Endothelial cell of umbilical vein (primary cell): ENCODE measurements at regions not wholly inside any gene's neighbourhood (a gene's known extent, or its start where the extent isn't known, plus 50 kb on each side); places are given as distances from the start of the nearest gene placed in this dataset.

ENCODE experiments used
- BruUV-seq: library from RNA; stranded (reverse); fragments of 400-500 nt; replicated peaks from 2 replicates; lab custom pipeline; 2021; lab: Mats Ljungman, UMichigan
- CTCF ChIA-PET: fragments of 300-600, 350-600 bp; sonication (Branson Sonifier 250); formaldehyde crosslinking; loops from one replicate; lab custom pipeline; 2021; ENCODE audit warnings: antibody characterized with exemption, inconsistent platforms; lab: Charles Lee
- POLR2A ChIA-PET: fragments of 300-600, 350-600 bp; sonication (Branson Sonifier 250); formaldehyde crosslinking; loops from one replicate; lab custom pipeline; 2021; ENCODE audit warnings: antibody characterized with exemption, inconsistent platforms; lab: Charles Lee
- DNase-seq: peaks from one replicate; pipeline ENCODE4 v3.0.0-alpha.2; 2011; ENCODE audit warnings: low read depth, low spot score
- FAIRE-seq: peaks from 2 replicates; lab custom pipeline; 2011; peaks lifted over from hg19 to GRCh38; lab: Jason Lieb, UNC
- H2AFZ ChIP-seq: 2 replicates; pipeline ENCODE4 v1.6.0; 2012; ENCODE audit warnings: low read depth, low read length, control low read depth, inconsistent platforms
- H3K27ac ChIP-seq: 2 replicates; pipeline ENCODE4 v1.5.1; 2011; ENCODE audit warnings: low read depth, mild to moderate bottlenecking, control low read depth, low read length, moderate library complexity; ENCODE audit not compliant: insufficient read depth
- H3K27me3 ChIP-seq, 2 experiments: 2 replicates each; pipeline versions ENCODE4 v1.6.0 to v1.6.1; 2011; ENCODE audit warnings: low read length in 2 of 2, mixed read lengths in 1 of 2; ENCODE audit not compliant: control insufficient read depth in 2 of 2, insufficient read depth in 2 of 2
- H3K36me3 ChIP-seq, 2 experiments: 2 replicates in 1 of 2; 3 replicates in 1 of 2; pipeline ENCODE4 v1.5.1; 2011; ENCODE audit warnings: low read length in 2 of 2, mild to moderate bottlenecking in 1 of 2, moderate library complexity in 1 of 2; ENCODE audit not compliant: control insufficient read depth in 2 of 2, insufficient read depth in 2 of 2; ENCODE audit errors: extremely low read depth in 1 of 2
- H3K4me1 ChIP-seq: 3 replicates; pipeline ENCODE4 v1.5.1; 2011; ENCODE audit warnings: mild to moderate bottlenecking, low read length; ENCODE audit not compliant: control insufficient read depth, insufficient read depth; ENCODE audit errors: extremely low read depth
- H3K4me2 ChIP-seq: 2 replicates; pipeline ENCODE4 v1.6.1; 2011; ENCODE audit warnings: low read length, control low read depth, mixed read lengths; ENCODE audit not compliant: insufficient read depth
- H3K4me3 ChIP-seq, 3 experiments: fragments of 200-600 bp in 1 of 3; sonication (generic), shearing (Covaris generic) in 1 of 3; replicated peaks in 1 of 3; 2 replicates each; pipeline ENCODE4 v1.5.1; 2011 to 2016; ENCODE audit warnings: control low read depth in 3 of 3, low read length in 3 of 3, mild to moderate bottlenecking in 2 of 3, inconsistent platforms in 1 of 3, low read depth in 1 of 3, moderate library complexity in 1 of 3; ENCODE audit not compliant: insufficient read depth in 1 of 3
- H3K79me2 ChIP-seq: 2 replicates; pipeline ENCODE4 v1.6.0; 2012; ENCODE audit warnings: low read length, inconsistent platforms; ENCODE audit not compliant: control insufficient read depth, insufficient read depth
- H3K9ac ChIP-seq: replicated peaks from 2 replicates; pipeline ENCODE3; 2011; ENCODE audit warnings: low read length, control low read depth; ENCODE audit not compliant: insufficient read depth; ENCODE audit errors: extremely low read depth
- H3K9me1 ChIP-seq: replicated peaks from 3 replicates; pipeline ENCODE4 v1.6.0; 2011; ENCODE audit warnings: mild to moderate bottlenecking, low read length; ENCODE audit not compliant: control insufficient read depth, insufficient read depth; ENCODE audit errors: extremely low read depth
- H3K9me3 ChIP-seq: replicated peaks from 2 replicates; pipeline ENCODE4 v1.5.1; 2012; ENCODE audit warnings: low read length, inconsistent platforms; ENCODE audit not compliant: control insufficient read depth, insufficient read depth
- H4K20me1 ChIP-seq: replicated peaks from 2 replicates; pipeline ENCODE3; 2011; ENCODE audit warnings: mild to moderate bottlenecking, low read length; ENCODE audit not compliant: control insufficient read depth, insufficient read depth; ENCODE audit errors: extremely low read depth
- EZH2 ChIP-seq: IDR thresholded peaks from 2 replicates; pipeline ENCODE4 v1.6.1; 2012; ENCODE audit warnings: borderline replicate concordance, low read depth, mild to moderate bottlenecking, moderate library complexity, low read length, inconsistent platforms; ENCODE audit not compliant: severe bottlenecking
- FOS ChIP-seq: IDR thresholded peaks from 2 replicates; pipeline ENCODE4 v1.6.1; 2011; ENCODE audit warnings: mild to moderate bottlenecking, low read length, moderate library complexity, borderline replicate concordance; ENCODE audit not compliant: insufficient read depth
- GATA2 ChIP-seq: IDR thresholded peaks from 2 replicates; pipeline ENCODE4 v1.7.0; 2011; ENCODE audit warnings: low read depth, mild to moderate bottlenecking, moderate library complexity, mixed read lengths, low read length; ENCODE audit not compliant: insufficient read length, insufficient read depth
- JUN ChIP-seq: IDR thresholded peaks from 2 replicates; pipeline ENCODE4 v1.6.1; 2011; ENCODE audit warnings: borderline replicate concordance, low read depth; ENCODE audit not compliant: insufficient read length, insufficient read depth
- MYC ChIP-seq: IDR thresholded peaks from one replicate; pipeline ENCODE4 v1.6.1; 2011; ENCODE audit warnings: mild to moderate bottlenecking, low read depth, low read length
- POLR2A ChIP-seq: IDR thresholded peaks from 2 replicates; pipeline ENCODE4 v1.6.1; 2012; ENCODE audit warnings: low read depth, mild to moderate bottlenecking, control low read depth, low read length
- POLR2AphosphoS5 ChIP-seq: IDR thresholded peaks from 2 replicates; pipeline ENCODE4 v1.6.1; 2012; ENCODE audit warnings: low read depth, mild to moderate bottlenecking, control low read depth, low read length, moderate library complexity; ENCODE audit not compliant: insufficient read depth
- dilution Hi-C: fragments of 300-500 bp; cut with MboI; formaldehyde crosslinking; loops from one replicate; pipeline ENCODE4 v1.15.0; 2019; ENCODE audit warnings: low sequenced_read_pairs; ENCODE audit not compliant: extremely low pct_ligation_motif_present
- intact Hi-C: fragments of 100-400 bp; cut with micrococcal nuclease; formaldehyde crosslinking; loops from one replicate; pipeline ENCODE4 v1.10.0; 2022
- TF ChIP-seq, protein P1 (sequence below), 2 donors: IDR thresholded peaks; 1 replicate in 1 of 2; 2 replicates in 1 of 2; pipeline ENCODE4 v1.5.1; 2011; ENCODE audit warnings: low read length in 2 of 2, mild to moderate bottlenecking in 2 of 2, moderate library complexity in 2 of 2, control low read depth in 1 of 2, inconsistent platforms in 1 of 2, low read depth in 1 of 2; ENCODE audit not compliant: insufficient read depth in 1 of 2; ENCODE audit errors: extremely low read depth in 1 of 2
- TF ChIP-seq, protein P2 (sequence below): IDR thresholded peaks from 2 replicates; pipeline ENCODE4 v1.6.1; 2011; ENCODE audit not compliant: insufficient read depth, insufficient read length

DNA sequence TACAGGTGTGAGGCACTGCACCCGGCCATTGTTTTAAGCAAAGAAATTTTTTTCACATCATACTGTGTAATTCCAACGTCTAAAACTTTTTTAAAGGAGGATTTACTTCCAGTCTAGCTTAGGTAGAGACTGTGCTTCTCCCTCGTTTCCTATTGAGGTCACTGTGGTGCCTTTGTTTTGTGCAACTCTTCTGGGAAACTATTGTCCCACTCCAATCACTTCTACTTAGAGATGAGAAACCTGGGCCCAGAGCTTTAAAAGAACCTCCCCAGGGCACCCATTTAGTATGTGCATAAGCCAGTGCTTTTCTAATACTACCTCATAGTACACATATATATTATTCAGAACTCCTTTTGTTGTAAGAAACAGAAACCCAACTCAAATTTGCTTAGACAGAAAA is 120.0 kb upstream of the ZNF644 start:
- H4K20me1 ChIP-seq, result no peaks in the 10 kb centered on the region
- H3K4me1 ChIP-seq, result no peaks in the 10 kb centered on the region
- H3K4me2 ChIP-seq, result no peak overlapping the region
- dilution Hi-C loops (no loop called here), intact Hi-C loops (no loop called here)
- H3K36me3 ChIP-seq, result no peaks in the 10 kb centered on the region
- DNase-seq, result no peak
- H3K9me3 ChIP-seq, result no peaks in the 10 kb centered on the region
- H3K9ac ChIP-seq, result no peak overlapping the region
- FAIRE-seq, result no peak
- no peaks in the 10 kb centered on the region for H3K79me2 ChIP-seq
- H3K27ac ChIP-seq, result no peak overlapping the region
- no peak for TF ChIP-seq EZH2
- TF ChIP-seq, protein P1, sequence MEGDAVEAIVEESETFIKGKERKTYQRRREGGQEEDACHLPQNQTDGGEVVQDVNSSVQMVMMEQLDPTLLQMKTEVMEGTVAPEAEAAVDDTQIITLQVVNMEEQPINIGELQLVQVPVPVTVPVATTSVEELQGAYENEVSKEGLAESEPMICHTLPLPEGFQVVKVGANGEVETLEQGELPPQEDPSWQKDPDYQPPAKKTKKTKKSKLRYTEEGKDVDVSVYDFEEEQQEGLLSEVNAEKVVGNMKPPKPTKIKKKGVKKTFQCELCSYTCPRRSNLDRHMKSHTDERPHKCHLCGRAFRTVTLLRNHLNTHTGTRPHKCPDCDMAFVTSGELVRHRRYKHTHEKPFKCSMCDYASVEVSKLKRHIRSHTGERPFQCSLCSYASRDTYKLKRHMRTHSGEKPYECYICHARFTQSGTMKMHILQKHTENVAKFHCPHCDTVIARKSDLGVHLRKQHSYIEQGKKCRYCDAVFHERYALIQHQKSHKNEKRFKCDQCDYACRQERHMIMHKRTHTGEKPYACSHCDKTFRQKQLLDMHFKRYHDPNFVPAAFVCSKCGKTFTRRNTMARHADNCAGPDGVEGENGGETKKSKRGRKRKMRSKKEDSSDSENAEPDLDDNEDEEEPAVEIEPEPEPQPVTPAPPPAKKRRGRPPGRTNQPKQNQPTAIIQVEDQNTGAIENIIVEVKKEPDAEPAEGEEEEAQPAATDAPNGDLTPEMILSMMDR (IDR thresholded peaks at IDR 0.05; ENCODE audit: extremely low read depth in 1 of 2, insufficient read depth in 1 of 2, low read depth in 1 of 2, low read length in 2 of 2), result no peak
- TF ChIP-seq, protein P2, sequence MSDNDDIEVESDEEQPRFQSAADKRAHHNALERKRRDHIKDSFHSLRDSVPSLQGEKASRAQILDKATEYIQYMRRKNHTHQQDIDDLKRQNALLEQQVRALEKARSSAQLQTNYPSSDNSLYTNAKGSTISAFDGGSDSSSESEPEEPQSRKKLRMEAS, result no peak
- no peak for TF ChIP-seq GATA2
- no peak for TF ChIP-seq JUN
- TF ChIP-seq MYC, result no peak
- no peak for TF ChIP-seq FOS
- TF ChIP-seq POLR2A, result no peak
- no peak for TF ChIP-seq POLR2AphosphoS5
- BruUV-seq, result no TSS peak
- H3K27me3 ChIP-seq, result no peaks in the 10 kb centered on the region
- no peaks in the 10 kb centered on the region for H3K9me1 ChIP-seq
- no peak overlapping the region for H2AFZ ChIP-seq
- ChIA-PET CTCF (no interaction called here), POLR2A (no interaction called here)
- no peak overlapping the region for H3K4me3 ChIP-seq
